Inferior parietal cortex (tissue), 1 donor: ENCODE measurements at regions not wholly inside any gene's neighbourhood (a gene's known extent, or its start where the extent isn't known, plus 50 kb on each side); places are given as distances from the start of the nearest gene placed in this dataset.

Experiments
- DNase-seq: peaks from one replicate; pipeline ENCODE4 v3.0.0-alpha.2; 2016; ENCODE audit errors: extremely low spot score

DNA sequence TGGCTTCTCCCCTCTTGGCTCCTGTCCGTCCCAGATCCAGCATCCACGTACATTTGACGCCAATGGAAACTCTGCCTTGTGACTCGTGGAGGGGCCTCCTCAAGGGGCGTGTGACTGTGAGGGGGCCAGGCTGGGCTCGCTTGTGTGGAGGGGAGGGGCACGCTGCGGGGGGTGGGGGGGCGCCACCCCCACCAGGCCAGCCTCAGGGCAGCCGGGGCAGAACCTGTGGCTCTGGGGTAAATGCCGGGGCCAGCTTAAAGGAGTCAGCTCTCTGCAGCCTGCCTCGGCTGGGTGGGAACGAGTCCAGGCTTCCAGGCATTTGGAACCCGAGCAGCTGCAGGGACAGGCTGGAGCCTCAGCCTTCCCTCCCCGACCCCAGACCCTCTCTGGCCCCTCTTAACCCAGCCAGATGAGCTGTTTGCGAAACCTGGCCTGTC, 94.1 kb downstream of the SIK1 start:
- no peak for DNase-seq

DNA sequence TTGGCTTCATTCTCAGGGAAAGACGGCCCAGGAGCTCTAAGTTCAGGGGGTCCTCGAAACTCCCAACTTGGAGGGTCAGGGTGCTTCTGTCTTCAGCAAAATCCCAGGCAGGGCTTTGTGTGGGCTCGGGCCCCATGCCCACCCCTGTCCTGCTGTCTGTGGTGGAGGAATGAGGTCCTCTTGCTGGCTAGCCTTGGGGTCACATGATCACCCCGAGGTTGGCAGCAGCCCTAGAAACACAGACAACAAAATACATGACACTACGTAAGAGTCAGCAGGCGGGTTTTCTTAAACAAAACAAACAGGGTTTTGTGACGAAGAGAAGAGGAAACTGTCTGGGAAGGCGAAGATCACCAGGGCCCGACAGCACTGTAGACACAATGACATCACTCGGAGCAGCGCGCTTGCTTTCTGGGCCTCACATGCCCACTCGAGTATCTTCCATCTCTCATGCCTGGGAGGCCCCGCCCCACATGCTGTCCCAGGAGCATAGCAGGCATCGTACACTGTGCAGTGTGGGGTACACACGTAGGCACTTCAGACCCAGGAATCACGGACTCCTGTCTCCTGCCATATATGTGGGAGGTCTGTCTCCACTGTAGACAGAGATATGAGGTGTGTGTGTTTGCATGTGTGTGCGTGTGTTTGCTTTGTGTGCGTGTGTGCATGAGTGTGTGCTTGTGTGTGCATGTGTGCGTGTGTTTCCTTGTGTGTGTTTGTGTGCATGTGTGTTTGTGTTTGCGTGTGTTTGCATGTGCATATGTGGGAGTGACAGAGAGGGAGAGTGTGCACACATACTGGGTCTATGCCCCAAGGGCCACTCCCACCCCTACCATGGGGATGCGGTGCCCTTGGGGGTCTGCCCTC, 94.7 kb downstream of the SIK1 start:
- DNase-seq, result peak; percentile 75

DNA sequence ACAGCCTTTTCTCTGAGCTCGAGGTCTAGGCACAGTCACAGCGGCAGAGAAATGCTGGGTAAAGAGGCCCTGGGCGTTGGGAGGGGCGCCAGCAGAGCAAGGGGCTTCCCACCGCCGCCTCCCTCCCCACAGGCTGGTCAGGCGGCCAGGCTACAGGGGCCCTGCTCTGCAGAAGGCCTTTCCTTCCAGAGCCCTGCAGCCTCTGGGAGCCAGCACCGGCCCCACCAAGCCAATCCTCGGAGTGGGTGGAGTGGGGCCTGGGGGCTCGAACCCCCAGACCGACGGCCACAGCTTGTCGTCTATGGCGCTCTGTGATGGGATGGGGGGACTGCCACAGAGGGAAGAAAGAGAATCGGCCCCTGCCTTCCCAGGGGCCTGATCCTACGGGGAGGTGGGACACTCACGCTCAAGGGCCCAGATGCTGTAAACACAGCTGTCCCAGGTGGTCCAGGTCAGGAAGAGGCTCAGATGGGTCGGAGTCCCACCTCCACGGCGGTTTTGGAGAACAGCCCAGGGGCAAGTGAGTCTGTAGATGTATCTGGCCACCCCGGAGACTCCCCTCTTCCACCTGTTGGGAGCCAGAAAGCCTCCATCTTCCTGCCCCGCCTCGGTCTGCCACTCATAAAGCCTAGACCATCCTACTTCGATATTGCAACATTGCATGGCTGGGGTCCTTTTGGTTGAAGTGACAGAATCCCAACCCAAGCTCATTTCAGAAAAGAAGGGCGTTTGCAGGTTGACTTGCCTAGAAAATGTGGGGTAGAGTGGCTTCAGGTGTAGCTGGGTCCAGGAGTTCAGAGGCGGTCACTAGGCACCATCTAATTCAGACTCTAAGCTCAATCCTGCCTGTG, 95.6 kb downstream of the SIK1 start:
- no peak for DNase-seq

DNA sequence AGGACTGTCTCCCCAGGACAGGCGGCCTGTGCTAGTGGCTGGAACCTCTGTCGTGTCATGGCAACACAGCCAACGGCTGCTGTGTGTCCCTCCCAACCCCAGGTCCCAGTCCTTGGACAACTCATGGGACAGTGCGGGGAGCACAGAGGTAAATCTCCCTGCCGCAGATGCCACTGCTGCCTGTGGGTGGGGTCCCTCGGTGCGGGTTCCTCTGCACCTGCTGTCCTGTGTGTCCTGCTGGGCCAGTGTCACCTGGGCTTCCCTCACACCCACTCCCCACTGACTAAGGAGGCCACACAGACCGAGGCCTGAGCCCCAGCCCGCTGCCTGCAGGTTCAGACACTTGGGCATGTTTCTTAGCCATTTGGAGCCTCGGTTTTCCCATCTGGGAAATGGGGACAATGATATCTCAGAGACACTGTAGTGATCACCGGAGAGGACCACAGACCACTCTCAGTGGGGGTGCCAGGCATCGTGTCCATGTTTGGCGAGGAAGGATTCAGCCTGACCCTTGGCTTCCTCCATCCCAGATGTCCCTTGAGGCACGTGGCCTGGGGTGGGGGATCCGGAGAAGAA, 96.5 kb downstream of the SIK1 start:
- no peak for DNase-seq

DNA sequence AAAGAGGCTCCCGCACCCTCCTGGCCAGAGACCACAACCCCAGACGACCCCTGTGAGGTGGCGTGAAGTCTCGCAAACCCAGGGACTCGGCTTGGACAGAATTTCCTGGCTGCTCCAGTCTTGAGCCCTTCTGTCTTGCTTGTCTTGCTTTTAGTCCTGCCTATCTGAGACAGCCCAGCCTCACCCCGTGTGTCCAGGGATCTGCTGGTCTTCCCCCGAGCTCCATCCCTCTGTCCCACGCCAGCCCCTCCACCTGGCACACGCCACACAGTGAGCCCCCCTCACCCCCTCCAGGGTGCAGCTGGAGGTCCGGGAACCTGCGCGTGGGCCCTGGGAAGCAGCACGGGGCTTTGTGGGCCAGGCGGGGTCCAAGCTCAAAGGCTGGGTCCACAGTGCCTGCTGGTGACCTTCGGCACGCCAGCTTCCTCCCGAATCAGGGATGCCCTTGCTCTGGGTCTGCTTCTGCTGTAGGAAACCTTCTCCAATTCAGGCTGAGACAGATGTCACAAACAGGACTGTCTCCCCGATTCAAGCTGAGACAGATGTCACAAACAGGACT, 97.1 kb downstream of the SIK1 start:
- no peak for DNase-seq

DNA sequence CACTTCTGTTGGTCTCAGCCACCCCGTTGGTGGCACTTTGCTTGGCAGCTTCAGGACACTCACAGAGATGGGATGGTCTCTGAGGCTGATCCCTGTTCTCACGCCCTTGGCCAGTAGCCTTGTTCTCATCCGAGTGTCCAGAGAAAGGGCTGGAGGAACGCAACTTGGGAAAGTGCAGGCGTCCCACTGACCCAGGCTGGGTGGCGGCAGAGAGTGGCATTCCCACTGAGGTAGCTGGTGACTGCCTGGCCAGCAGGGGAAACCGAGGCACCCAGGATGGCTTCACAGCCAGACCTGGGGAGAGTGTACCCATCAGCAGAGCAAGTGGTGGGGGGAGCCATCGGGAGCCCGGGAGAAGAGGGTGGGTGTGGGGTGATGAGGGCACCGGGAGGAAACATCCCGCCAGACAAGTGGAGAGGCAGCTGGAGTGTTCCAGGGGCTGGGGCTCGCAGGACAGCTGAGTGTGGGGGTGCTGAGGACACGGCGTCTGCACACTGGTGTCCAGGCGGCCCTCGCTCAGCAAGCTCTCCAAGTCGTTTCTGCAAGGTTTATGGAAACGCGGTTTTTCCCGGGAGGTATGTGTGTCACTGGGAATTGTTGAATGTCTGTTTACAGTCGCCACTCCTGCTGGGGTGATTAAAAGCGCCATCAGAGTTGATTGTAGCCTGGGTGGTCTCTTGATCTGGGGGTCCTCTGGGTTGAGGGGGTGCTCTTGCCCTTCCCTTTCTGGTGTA, 97.8 kb downstream of the SIK1 start:
- DNase-seq, result no peak

DNA sequence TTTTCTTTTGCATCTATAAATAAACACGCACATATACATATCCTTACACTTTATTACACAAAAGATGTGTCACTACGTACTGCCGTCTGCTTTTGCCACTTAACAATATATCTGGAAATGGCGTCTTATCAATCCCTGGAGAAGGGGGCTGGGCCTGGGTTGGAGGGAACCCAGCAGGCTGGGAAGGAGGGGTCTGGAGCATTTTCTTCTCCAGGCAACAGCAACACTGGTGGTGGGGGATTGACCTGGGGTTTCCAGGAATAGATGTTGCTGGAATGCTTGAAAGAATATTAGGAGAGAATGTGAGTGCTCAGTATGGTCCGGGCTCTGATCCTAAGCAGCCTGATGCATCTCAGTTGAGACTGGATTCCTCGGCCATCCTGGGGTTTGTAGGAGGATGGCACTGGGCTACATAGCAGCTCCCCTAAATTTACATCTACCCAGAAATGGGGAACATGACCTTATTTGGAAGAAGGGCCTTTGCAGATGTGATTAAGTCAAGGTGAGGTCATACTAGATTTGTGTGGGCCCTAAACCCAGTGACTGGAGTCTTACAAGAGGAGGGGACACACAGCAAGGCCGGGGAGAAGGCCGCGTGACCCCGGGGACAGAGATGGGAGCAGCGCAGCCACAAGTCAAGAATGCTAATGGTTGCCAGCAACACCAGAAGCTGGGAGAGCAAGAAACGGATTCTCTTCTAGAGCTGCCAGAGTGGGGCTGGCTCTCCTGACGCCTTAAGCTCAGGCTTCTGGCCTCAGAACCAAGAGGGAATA, 98.6 kb downstream of the SIK1 start:
- no peak for DNase-seq

DNA sequence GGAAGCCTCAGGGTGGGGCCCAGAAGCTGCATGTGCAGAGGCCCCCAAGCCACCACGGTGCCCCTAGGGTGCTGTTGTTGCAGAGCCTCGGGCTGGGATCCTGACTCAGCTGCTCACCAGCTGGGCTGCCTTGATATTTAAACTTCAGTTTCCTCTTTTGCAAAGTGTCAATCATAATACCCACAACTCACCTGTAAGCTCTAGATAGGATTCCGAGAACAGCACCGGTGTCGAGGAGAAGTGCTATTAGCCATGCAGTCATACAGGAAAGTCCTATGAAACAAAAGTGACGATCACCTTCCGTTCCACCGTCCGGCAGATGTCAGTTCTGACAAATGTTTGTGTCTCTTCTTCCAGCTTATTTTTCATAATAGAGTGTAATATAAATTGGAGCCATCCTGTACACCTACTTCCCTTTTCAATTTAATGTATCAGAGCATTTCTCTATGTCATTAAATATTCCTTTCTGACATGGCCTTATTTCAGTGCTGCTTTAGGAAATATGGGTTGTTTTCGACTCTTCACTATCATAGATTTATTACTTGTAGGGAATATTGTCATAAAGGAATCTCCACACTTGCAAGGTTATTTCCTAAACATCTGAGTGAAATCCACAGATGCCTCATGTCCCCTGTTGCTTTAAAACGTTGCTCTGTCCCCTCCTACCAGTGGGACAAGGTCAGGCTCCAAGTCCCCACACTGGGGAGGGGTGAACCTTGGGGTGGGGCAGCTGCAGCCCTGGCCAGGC, 100.8 kb downstream of the SIK1 start:
- no peak for DNase-seq

DNA sequence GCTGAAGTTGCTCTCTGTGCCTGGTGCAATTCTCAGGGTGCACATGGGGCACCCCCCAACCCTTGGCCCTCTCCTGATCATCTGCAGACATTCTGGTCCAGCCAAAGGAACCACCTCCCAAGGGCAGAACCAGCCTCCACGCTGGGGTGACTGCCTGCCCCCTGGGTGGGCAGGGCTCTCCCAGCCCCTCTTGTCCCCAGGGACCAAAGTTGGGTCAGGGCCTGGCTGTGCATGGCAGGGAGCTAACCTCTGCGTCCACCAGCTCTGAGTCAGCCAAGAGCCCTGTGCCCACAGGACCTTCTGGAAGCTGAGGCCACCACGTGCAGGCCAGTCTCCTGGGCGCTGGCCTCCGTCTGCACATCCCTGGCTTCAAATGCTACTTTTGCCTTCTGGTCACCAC, 101.9 kb downstream of the SIK1 start:
- no peak for DNase-seq

DNA sequence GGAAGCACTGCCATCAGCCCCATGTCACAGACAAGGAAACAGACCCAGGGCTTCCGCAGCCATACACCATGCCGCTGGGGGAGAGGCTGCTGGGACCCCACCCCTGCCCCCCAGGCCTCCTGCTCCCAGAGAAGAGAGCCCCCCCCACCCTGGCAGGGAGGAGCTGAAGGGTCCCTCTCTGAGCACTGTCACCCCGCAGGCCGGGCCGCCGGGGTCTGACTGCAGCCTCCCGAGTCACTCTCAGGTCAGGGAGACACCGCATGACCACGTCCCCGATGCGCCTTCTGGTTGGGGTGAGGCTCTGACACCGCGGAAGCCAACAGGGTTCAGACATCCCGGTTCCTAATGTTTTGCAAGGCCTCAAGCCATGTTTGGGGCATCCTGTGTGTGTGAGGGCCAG, 102.3 kb downstream of the SIK1 start:
- DNase-seq, result no peak

DNA sequence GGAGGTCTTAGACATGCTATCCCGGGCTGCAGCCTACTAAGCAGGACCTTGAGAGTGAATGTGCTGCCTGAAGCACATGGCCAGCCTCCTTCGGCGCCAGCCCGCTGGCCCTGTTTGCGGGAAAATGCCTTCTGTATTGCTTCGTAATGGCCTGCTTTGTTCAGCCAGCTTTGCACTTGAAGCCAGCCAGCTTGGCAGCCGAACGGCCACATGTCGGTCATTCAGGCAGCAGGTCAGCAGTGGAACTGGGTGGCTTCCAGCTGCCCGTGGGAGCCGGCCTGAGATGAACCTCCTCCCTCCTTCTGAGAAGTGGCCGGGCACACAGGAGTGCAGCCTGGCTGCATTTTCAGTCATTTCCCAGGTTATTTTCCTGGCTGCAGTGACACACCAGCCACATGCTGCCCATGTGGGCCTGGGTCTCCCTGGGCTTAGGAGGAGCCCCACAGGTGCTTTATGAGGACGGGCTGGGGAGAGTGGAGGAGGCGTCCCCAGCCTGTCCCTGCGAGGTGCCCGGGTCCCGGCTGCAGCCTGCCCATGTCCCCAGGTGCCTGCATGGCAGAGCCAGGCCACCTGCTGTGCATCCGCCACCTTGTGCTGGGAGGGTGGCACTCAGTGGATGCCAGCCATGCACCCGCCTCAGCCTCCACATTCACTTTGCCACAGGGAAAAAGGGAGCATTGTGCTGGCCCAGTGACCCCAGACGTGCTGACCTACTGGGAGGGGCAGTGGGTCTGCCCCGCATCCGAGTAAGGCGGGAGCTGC, 103.5 kb downstream of the SIK1 start:
- DNase-seq, result peak; percentile 62

DNA sequence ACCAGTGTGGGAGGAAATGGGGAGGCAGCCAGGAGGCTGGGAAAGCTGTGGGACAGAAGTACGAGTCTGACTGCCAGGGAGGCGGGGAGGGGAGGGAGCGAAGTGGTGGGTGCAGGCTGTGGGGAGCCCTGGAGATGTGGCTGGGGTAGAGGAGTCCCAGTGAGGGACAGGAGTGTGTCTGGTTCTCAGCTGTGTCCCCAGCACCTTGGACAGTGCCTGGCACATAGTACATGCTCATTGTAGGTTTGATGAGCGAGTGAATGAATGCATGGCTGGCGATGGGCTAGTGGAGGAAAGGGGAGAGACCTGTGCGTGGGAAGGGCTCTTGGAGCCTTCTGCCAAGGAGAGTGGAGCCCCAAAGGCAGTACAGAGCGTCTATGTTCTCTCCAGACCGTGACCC, 104.1 kb downstream of the SIK1 start:
- DNase-seq, result no peak

DNA sequence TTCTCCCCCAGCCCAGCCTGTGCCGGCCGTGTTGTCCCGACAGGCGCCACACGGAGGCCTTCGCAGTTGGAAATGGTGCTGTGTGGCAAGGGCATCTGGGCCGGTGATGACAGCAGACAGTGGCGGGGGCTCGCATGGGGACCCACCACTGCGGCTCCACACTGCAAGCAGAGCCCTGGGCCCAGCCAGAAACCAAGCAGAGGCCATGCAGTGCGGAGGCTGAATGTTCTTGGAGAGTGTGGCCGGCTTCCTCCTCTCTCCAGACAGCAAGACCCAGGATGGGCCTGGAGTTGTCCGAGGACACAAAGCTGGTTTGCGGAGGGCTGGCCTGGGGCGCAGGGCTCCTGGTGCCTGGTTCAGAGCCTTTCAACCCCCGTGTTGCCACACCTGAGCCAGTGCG, 104.6 kb downstream of the SIK1 start:
- no peak for DNase-seq

DNA sequence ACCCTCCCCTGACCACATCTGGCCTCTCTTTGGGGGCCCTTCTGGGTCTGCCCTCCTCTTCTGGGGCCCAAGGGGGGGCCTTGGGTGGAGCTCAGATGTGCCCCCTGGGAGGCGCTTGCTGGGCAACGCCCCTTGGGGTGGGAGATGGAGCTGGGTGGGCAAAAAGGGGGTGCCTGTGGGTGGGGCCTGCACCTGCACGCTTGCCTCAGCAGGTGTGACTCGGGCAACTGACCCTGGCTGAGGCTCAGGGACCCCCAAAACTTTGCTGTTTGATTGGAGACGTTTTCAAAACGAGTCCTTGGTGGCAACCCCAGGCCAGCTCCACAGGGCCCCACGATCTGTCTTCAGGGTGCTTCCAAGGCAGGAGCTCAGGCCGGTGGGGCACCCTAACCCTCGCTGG, 105.3 kb downstream of the SIK1 start:
- no peak for DNase-seq

DNA sequence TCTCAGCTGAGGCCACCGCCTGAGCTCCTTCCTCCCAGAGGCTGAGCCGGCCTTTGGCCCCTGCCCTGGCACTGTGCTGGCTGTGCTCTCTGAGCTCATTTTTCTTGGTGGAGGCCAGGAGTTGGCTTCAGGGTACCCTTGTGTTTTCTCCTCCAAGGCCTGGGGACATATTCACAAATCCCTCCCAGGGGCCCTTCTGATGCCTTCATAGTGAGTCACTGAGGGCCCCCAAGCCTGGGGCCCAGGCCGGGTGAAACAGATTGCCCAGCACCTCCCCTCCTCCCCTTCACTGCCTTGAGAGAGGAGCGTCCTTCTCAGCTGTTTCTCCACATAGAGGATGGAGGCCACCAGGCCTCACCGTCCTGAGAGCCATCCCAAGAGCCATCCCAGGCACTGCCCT, 105.8 kb downstream of the SIK1 start:
- no peak for DNase-seq

DNA sequence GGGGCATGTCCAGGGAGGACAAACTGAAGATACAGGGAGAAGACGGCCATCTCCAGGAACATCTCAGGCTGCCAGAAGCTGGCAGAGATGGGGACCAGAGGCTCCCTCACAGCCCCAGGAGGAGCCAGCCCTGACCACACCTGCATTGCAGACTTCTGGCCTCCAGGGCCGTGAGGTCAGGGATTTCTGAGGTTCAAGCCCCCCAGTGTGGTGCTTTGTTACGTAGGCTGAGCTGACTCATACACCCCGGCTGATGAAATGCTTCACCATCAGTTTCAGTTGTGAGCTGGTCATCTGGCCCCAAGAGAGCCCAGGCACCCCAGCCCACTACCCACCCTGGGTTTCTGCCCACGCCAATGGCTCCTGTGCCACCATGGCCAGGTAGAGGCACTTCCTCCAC, 106.4 kb downstream of the SIK1 start:
- DNase-seq, result no peak

DNA sequence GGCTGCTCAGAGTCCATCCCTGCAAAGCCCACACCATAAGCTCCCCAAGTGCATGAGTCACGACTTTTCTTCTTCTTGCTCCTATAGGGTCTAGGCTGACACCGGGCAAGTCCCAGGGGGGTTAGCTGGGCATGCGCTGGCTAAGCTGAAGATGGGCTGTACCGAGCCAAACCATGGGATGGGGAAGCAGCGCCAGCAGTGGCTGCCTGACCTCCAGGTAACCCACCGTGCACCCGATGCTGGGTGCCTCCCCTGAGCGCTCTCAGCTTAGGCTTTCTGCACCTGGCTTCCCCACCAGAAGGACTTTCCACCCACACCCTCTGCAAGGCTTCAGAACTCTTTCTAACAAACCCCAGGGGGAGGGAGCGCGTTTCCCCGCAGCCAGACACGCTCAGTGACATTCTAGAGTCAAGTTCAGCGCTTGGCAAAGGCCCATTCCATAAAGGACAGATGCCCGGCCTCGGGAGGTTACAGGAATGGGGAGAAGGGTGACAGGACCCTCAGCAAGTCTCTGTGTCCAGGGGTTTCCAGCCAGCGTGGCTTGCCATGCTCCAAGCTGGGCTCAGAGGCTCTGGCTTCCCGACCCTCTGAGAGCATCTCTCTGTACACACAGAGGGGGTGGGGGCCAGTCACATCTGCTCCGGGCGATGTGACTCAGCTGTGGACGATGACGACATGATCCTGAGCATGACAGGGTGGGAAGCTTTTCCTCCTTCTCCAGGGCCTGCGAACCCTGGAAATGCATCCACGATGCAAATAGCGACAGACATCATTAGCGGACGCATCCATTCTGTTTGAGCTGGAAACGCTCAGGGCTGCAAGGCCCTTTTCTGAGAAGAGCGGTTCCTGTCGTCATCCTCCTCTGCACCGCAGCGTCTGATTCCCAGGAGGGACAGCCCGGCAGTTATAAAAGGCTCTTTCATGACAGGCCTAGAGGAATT, 107.8 kb downstream of the SIK1 start:
- DNase-seq, result no peak

DNA sequence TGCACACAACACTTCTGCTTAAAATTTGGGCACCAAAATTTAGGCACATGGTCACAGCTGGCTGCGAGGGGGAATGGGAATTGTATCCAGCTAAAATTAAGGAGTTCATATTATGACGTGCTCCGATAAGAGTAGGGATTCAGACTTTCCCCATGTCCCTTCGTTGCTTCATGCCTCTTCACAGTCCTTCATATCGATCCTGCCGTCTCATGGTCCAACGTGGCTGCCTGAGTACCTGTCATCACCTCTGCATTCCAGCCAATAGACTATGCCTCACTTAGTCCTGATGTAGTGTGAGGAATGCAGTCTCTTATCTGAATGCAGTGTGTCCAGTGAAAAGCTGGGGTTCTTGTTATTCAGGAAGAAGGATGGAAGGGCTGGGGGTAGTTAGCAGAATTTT, 108.6 kb downstream of the SIK1 start:
- no peak for DNase-seq
